ENCODE measurements at regions not wholly inside any gene's neighbourhood (a gene's known extent, or its start where the extent isn't known, plus 50 kb on each side); places are given as distances from the start of the nearest gene placed in this dataset.

DNA sequence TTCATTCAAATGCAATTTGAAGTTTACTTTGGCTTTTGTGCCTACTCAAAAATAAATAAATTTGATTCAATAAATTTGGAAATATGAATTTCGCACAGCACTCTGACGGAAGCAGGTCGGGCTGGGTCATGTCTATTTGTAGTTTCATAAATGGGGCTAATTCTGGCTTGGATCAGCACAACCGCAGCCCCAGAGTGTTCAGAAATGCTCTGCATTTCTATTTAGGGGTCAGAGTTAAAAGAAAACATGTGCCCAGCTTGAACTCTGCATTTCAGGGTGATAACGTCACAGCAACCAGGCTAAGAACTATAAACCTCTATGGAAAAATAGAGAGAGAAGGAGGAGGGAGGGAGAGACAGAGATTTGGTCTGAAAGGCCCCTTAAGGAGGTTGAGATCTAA, 480.9 kb upstream of the NOX3 start:
- no peak for TF ChIP-seq CTCF (IDR thresholded peaks at IDR 0.05)
- no peak for TF ChIP-seq POLR2A (IDR thresholded peaks at IDR 0.05)

Measured in prostate gland (tissue), 2 donors.